ENCODE measurements at regions not wholly inside any gene's neighbourhood (a gene's known extent, or its start where the extent isn't known, plus 50 kb on each side); places are given as distances from the start of the nearest gene placed in this dataset.
A peak's percentile ranks its signal among the peaks of the same experiment; 100 is the strongest.

DNA sequence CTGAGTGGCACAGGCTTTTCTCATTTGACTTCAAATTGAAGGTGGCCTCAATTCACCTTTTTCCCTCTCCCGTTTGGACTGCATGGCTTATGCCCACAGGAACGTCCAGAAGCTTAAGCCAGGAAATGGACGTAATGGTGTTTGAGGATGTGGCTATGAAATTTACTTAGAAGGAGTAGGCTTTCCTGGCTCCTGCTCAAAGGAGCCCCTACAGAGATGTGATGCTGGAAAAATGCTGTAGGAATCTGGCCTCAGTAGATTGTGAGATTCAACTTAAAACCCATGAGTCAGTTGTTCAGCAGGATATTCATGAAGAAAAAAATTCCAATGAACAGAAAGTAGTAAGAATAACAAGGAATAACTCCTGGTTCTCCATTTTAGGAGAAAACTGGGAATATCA, 129.0 kb downstream of the ICOS start:
- POLR2A ChIA-PET = no interaction called here
- CTCF ChIA-PET = interaction anchor here (1.5 kb wide), 1 partner anchor 9 kb away, joined by 4 read pairs; no protein-coding TSS in a partner anchor
- no peak for DNase-seq (ENCODE audit: extremely low spot score)
- TF ChIP-seq CTCF (IDR thresholded peaks at IDR 0.05; ENCODE audit: control extremely low read depth, extremely low read depth, low read depth, missing control alignments) = no peak

GRCh38 chr2:204066051-204066450, 129.5 kb downstream of the ICOS start:
- no peak for DNase-seq (ENCODE audit: extremely low spot score)
- POLR2A ChIA-PET = no interaction called here
- no peak for TF ChIP-seq CTCF (IDR thresholded peaks at IDR 0.05; ENCODE audit: control extremely low read depth, extremely low read depth, low read depth, missing control alignments)
- CTCF ChIA-PET = interaction anchor here (1.1 to 1.5 kb wide), 2 partner anchors 10 to 96 kb away, joined by 3 to 4 read pairs; no protein-coding TSS in a partner anchor

DNA sequence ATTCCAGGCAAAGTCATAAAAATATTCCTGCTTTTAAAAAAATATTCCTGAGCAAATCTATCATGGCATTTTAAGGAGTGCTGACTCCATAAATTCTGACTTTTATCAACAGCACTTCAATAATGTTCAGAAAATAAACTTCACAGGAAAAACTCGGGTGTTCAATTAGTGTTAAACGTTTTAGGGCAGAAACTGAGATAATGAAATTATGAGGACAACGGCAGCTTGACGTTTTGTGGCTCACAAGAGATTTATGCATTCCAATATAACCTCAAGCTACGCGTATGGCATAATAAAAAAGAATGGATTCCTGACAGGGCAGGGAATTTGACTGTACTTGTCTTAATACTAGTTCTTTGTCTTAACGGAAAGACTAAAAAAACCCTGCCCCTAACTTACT, 133.2 kb downstream of the ICOS start:
- TF ChIP-seq CTCF (IDR thresholded peaks at IDR 0.05; ENCODE audit: control extremely low read depth, extremely low read depth, low read depth, missing control alignments) = no peak
- ChIA-PET POLR2A (no interaction called here), CTCF (interaction anchor here (1.0 to 3.1 kb wide), 2 partner anchors 11 to 109 kb away, joined by 4 to 16 read pairs; no protein-coding TSS in a partner anchor)
- DNase-seq (ENCODE audit: extremely low spot score) = no peak

DNA sequence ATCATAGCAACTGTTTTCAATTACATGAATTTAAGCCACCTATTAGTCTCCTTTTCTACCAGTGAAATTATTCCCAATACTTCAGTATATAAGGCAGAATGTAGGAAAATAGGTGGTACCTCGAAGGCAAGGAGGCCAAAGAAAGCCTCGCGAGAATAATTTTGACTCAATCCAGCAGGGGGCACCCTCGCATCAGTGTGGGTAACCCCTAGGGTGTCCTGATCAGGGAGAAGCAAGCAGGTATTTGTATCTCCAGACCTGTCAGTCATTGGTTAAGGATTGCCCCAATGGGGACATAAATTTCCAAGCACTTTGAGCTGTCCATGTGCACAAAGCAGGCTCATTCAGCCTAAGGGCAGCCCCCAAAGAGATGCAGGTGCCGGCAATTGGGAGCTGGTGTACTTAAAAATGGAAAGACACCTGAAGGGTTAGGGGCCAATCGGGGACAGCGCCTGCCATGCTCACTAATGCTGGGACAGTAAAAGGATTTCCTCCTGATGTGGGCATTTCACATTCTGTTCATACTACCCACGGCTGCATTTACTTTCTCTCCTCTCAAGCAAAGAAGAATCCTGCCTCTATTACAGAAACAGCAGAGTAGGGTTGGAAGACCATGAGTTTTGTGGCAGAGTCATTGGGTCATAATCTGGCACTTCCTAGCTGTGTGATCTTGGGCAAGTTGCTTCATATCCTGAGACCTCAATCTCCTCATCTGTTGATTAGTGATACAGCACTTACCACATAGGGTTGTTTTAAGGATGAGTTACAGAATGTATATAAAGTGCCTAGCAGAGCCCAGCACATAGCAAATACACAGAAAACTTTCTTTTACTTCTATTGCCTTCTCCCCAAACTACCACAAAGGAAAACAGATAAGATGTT, 136.1 kb downstream of the ICOS start:
- TF ChIP-seq CTCF (IDR thresholded peaks at IDR 0.05; ENCODE audit: control extremely low read depth, extremely low read depth, low read depth, missing control alignments) = peak; percentile 28
- CTCF ChIA-PET = interaction anchor here (0.9 to 3.1 kb wide), 11 partner anchors 8 to 108 kb away, joined by 3 to 16 read pairs (median 5); no protein-coding TSS in a partner anchor
- peak; percentile 41 for DNase-seq (ENCODE audit: extremely low spot score)
- POLR2A ChIA-PET = no interaction called here

DNA sequence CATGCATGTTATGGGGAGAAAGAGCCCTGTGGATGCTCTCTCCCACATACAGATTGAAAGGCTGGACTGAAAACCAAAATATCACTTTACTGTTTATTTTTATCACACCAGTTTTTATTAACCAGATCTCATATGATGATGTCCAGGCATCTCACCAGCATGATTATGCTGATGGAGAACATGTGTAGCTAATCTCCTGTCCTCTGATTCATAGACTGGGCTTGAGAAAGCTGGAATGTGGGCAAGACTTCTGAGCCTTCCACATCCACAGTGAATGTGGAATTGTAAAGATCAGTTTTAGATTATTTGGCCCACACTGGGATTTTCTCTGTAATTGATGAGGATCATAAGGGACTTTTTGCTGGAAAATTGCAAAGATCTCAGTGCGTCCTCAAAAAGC, 137.9 kb downstream of the ICOS start:
- ChIA-PET CTCF (interaction anchor here (1.5 to 2.1 kb wide), 2 partner anchors 49 to 104 kb away, joined by 3 to 7 read pairs; no protein-coding TSS in a partner anchor), POLR2A (no interaction called here)
- no peak for DNase-seq (ENCODE audit: extremely low spot score)
- TF ChIP-seq CTCF (IDR thresholded peaks at IDR 0.05; ENCODE audit: control extremely low read depth, extremely low read depth, low read depth, missing control alignments) = no peak

DNA sequence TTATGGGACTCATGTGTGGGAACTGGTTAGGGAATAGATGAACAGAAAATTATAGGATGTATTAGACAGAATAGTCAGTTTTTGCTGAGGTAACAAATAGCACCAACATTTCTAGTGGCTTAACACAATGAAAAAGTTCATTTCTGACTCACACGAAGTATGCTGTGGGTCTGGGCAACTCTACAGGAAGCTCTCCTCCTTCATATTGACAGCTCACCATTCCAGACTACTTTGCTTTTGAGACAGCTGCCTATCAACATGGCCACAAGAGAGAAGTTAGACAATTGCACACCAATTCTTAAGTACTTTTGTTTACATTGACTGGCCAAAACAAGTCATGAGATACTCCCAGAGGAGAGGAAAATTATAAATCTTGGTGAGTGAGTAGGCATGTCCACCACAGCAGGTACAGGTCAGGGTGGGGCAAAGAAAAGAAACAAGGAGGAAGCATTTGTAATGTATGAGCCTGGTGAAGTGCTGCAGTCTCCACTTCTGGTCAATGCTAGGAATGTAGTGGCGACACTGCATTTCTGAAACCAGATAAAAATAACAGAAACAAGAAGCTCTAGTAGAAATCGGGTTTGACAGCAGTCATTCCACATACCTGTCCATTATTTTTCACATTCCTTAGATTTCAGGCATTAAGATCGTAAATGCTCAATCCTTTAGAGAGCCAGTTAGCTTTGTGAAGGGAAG, 141.6 kb downstream of the ICOS start:
- CTCF ChIA-PET = interaction anchor here (0.9 to 1.5 kb wide), 4 partner anchors 11 to 100 kb away, joined by 3 to 4 read pairs (median 4); no protein-coding TSS in a partner anchor
- no peak for DNase-seq (ENCODE audit: extremely low spot score)
- no peak for TF ChIP-seq CTCF (IDR thresholded peaks at IDR 0.05; ENCODE audit: control extremely low read depth, extremely low read depth, low read depth, missing control alignments)
- POLR2A ChIA-PET = no interaction called here

All from GM10248 (cell line).